HG02571 (cell line): ENCODE measurements at regions not wholly inside any gene's neighbourhood (a gene's known extent, or its start where the extent isn't known, plus 50 kb on each side); places are given as distances from the start of the nearest gene placed in this dataset.
"Not testable (repeated sequence)": the region's sequence is repeated elsewhere in the genome, so short reads cannot be mapped to it uniquely, and the experiment has no call there.

Experiments
- ATAC-seq: cut with Tn5 transposase; IDR thresholded peaks from one replicate; pipeline ENCODE4 v1.9.1; 2021; ENCODE audit warnings: mild to moderate bottlenecking, moderate library complexity; ENCODE audit not compliant: unreplicated experiment

DNA sequence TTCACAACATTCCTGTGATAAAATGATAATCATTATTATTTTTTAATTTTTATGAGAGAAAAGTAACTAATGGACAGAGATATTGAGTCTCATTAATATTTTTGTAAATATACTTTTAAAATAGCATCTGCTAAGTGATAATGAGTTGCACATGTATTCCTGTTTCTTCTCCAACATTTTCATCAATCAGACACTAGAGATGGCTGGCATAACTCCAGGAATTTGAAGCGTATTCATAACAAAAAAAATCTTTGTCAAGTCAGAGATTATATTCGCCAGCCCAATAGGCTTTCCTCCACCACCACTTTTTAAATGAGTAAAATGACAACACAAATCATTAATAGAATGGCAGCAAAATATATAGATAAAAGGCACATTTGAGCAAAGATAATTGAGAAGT lies 524.0 kb upstream of the KCND2 start:
- no peak for ATAC-seq

GRCh38 chr7:119756687-119757086 lies 516.3 kb upstream of the KCND2 start:
- no peak for ATAC-seq

DNA sequence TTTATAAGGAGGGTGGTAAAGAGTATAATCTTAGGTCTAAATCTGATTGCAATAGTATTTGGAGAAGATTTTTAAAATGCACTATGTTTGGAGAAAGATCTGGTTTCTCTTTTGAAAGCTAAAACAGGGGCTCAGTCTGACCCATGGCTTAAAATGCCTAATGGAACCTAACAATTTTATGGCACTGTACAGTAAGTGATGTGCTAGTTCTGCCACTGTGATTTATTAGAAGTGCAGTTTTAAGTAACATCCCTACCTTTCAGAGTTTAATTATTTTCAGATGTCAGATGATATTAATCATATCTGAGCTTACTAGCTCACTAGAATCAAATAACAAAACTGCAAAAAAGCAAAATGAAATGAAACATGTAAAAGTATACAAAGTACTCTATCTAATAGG lies 514.7 kb upstream of the KCND2 start:
- ATAC-seq, result no peak

DNA sequence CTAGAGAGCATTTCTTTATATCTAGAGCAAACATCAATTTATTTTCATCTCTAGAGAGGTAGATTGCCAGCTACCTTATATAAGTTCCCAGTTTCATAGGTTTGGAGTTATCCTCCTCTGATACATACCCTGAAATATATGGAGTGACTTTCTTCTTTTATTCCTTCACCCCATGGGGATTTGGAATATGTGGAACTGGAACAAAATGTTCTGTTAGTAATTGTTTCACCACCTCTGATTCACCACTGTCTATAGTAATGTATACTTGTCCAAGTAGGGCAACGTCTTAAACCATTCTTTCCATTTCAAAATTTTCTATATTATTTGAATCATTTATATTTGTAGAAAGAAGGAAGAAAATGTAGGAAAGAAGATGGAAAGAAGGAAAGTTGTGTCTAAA lies 511.2 kb upstream of the KCND2 start:
- no peak for ATAC-seq

DNA sequence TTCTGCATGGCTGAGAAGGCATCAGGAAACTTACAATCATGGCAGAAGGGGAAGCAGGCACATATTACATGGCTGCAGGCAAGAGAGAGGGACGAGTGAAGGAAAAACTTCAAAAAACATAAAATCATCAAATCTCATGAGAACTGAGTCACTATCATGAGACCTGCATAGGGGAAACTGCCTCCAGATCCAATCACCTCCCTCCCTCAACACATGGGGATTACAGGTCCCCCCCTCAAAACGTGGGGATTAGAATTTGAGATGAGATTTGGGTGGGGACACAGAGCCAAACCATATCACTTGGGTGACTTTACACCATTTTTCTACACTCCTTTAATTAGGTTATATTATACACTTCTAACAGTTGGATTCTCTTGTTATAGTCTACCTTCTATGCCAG lies 490.7 kb upstream of the KCND2 start:
- ATAC-seq, result no peak

GRCh38 chr7:119783799-119784198 lies 489.2 kb upstream of the KCND2 start:
- no peak for ATAC-seq

GRCh38 chr7:119802147-119802546 lies 470.8 kb upstream of the KCND2 start:
- no peak for ATAC-seq

DNA sequence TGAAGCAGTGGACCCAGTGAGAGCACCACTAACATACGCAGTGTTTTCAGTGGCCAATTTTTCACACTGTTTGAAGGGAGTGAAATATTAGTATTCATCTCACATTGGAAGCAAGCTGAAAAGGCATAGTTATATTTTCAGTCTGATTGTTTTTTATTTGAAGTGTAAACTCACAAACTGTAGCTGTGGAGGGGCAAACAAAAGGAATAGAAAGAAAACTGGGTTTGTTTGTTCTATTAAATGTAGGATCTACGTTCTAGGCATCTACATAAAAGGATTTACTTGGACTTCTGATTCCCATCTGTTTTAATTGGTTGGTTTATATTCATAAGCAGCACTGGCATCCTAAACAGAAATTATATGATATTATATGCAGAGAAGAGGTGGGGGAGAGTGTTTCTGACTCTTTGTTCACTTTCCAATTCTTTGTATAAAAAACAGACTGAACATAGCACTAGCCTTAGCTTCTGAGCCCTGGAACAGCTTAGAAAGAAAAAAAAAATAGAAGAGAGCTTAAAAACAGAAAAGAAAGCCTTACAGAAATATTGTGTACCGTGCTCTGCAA lies 447.8 kb upstream of the KCND2 start:
- ATAC-seq, result no peak

GRCh38 chr7:119826547-119826946 lies 446.4 kb upstream of the KCND2 start:
- ATAC-seq, result no peak

DNA sequence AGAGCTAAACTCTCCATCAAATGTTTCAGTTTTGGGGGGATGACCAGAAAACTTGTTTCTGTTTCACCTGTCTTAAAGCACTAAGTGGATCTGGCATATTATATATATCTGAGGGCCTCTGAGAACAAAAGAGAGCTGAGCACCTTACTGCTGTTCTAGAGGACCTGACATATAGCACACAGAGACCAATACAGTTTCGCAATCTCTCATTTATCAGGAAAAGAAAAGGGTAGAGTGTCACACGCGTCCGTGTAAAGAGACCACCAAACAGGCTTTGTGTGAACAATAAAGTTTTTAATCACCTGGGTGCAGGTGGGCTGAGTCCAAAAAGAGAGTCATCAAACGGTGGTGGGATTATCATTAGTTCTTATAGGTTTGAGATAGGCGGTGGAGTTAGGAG lies 434.5 kb upstream of the KCND2 start:
- no peak for ATAC-seq

DNA sequence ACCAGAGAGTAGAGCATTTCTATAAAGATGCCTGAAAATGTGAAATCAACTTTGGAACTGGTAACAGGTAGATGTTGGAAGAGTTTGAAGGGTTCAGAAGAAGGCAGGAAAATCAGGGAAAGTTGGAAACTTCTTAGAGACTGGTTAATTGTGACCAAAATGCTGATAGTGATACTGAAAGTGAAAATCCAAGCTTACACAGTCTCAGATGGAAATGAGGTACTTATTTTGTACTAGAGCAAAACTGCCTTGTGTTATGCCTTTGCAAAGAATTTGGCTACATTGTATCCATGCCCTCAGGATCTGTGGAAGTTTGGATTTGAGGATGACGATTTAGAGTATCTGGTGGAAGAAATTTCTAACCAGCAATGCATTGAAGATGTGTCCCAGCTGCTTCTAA lies 430.6 kb upstream of the KCND2 start:
- no peak for ATAC-seq

DNA sequence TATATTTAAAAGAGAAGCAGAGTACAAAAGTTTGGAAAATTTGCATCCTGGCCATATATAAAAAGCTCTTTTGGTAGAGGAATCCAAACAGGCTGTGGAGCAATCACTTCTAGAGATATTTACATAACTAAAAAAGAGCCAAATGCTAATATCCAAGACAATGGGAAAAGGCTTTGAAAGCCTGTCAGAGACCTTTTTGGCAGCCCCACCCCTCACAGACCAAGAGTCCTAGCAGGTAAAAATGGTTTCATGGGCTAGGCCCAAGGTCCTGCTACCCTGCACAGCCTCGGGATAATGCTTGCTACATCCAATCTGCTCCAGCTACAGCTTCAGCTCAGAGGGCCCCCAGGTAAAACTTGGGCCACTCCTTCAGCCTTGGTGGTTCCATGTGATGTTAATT lies 430.2 kb upstream of the KCND2 start:
- no peak for ATAC-seq

DNA sequence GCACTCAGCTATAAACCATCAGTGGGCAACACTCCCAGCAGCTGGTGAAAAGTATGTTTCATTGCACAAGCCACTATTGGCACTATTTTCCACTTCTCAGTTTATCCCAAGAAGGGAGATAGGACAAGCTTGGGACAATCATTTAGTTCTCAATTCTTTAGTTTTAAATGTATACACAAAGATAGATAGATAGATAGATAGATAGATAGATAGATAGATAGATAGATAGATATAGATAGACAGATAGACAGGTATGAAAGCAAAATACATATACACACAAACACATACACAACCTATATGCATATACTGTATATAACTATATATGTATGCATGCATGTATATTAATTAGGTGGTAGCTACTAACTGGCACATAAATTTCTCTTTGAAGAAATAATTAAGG lies 411.6 kb upstream of the KCND2 start:
- ATAC-seq, result no peak

DNA sequence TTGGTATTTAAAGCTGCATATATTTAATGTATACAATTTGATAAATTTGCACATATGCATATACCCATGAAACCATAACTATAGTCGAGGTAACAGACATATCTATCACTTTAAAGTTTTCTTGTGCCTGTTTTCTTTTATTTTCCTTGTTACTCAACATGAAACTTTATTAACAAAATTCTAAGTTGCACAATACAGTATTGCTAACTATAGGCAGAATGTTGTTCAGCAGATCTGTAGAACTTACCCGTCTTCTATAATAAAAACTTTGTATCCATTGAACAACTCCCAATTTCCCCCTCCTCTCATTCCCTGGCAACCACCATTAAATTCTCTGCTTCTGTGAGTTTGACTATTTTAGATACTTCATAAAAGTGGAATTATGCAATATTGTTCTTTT lies 404.6 kb upstream of the KCND2 start:
- ATAC-seq, result no peak

DNA sequence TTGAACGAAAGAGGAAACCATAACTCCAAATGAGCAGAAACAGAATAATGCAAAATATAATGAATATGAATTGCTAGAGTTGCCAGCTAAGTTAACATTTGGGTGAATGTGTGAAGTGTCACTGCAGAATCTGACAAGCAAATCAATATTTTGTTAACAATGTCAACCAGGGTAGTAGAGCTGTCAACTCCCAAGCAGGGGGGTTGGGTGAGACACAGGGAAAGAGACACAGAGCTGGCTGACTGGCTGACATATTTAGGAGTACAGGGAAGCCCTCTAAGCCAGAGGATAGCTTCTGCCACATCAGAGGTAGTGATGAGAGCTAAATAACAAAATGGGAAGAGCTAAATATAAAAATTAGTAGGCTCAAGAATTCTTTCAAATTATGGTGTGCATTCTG lies 393.1 kb upstream of the KCND2 start:
- no peak for ATAC-seq

- ATAC-seq, result no peak
Measured at GRCh38 chr7:119886007-119886406, 387.0 kb upstream of the KCND2 start.

DNA sequence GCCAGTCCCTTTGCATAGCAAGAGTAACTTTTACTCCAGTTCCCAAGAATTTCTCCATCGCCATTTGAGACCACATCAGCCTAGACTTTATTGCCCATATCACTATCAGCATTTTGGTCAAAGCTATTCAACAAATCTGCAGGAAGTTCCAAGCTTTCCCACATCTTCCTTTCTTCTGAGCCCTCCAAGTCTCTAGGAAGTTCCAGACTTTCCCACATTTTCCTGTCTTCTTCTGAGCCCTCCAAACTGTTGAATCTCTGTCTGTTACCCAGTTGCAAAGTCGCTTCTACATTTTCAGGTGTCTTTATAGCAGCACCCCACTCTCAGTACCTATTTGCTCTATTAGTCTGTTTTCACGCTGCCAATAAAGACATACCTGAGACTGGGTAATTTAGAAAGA lies 386.4 kb upstream of the KCND2 start:
- ATAC-seq, result not testable (repeated sequence)

GRCh38 chr7:119888251-119888650 lies 384.7 kb upstream of the KCND2 start:
- ATAC-seq, result no peak

DNA sequence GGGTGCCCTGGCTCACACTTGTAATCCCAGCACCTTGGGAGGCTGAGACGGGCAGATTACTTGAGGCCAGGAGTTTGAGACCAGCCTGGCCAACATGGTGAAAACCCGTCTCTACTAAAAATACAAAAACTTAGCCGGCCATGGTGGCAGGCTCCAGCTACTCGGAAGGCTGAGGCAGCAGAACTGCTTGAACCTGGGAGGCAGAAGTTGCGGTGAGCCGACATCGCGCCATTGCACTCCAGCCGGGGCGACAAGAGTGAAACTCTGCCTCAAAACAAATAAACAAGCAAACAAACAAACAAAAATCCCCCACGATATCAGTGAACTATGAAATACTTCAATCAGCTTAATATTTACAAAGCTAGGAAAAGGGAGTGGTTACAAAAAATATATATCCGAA lies 382.3 kb upstream of the KCND2 start:
- ATAC-seq, result no peak

GRCh38 chr7:119895320-119895719 lies 377.7 kb upstream of the KCND2 start:
- ATAC-seq, result no peak

DNA sequence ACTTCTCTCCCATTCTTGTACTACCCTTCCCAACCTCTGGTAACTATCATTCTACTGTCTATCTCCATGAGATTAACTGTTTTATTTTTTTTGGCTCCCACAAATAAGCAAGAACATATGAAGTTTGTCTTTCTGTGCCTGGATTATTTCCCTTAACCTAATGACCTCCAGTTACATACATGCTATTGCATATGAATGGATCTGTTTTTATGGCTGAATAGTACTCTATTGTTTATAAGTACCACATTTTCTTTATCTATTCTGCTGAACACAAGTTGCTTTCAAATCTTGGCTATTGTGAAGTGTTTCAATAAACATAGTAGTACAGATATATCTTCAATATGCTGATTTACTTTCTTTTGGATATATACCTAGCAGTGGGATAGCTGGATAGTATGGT lies 376.6 kb upstream of the KCND2 start:
- no peak for ATAC-seq

- ATAC-seq, result no peak
Measured at GRCh38 chr7:119900996-119901672, 371.8 kb upstream of the KCND2 start.

DNA sequence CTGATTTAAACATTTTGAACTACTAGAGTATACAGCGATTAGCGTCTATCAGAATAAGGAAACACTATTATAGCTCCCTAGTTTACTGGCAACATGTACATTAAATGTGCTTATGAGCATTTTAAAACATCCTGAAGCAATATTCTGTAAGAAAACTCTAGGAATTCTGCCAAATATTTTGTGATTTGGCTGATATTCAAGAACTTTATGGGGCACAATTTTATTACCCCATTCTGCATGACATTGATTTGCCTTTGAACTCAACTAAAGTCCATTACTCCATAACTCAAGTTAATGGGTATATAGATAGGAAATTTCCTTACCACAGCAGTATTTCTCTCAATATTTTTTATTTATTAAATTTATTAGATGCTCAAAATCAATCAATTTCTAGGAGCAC lies 369.9 kb upstream of the KCND2 start:
- ATAC-seq, result no peak
